Testis (tissue), 2 donors: ENCODE measurements at regions not wholly inside any gene's neighbourhood (a gene's known extent, or its start where the extent isn't known, plus 50 kb on each side); places are given as distances from the start of the nearest gene placed in this dataset.

Source experiments
- CTCF ChIP-seq, 3 experiments: fragments of 450-650 bp in 2 of 3; fragments of 200-600 bp in 1 of 3; sonication (generic) in 1 of 3; IDR thresholded peaks; one replicate each; pipeline ENCODE4 v1.5.1; 2016 to 2019; ENCODE audit warnings: antibody characterized with exemption in 3 of 3, mild to moderate bottlenecking in 2 of 3, moderate library complexity in 1 of 3
- POLR2A ChIP-seq: fragments of 450-650 bp; IDR thresholded peaks from one replicate; pipeline ENCODE4 v1.6.1; 2017; ENCODE audit warnings: antibody characterized with exemption, mild to moderate bottlenecking, moderate library complexity

DNA sequence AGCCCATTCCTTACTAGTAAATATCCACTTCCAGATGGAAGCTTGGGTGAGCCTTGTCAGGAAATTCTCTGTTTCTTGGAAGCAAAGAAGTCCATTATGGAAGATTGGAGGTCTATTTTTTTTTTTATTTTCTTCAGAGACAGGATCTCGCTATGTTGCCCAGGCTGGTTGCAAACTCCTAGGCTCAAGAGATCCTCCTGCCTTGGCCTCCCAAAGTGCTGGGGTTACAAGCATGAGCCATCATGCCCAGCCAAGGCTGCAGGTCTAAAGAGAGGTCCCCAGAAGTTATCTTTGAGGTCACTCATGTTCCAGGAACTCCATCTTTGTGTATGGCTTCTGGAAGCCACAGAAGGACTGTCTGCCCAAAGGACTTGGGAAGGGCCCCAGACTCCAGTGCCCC is 255.3 kb downstream of the LY86 start:
- TF ChIP-seq CTCF (IDR thresholded peaks at IDR 0.05): no peak
- TF ChIP-seq POLR2A: no peak
